ENCODE measurements at regions not wholly inside any gene's neighbourhood (a gene's known extent, or its start where the extent isn't known, plus 50 kb on each side); places are given as distances from the start of the nearest gene placed in this dataset.

DNA sequence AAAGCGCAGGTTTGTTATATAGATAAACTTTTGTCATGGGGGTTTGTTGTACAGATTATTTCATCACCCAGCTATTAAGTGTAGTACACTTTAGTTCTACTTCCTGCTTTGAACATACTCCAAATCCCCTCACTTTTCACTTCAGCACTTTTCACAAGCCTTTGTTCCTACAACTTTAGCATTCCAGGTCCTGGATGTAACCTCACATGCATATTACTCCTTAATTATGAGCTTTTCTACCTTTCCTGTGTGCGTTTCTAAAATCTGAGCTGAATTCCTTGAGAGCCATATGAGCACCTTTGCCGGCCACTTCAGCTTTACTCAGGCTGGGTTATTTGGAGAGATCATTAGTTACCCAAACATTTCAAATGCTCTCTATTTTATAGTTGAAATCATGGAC lies 179.2 kb upstream of the TNFAIP3 start (continued):
- TF ChIP-seq, protein P1, sequence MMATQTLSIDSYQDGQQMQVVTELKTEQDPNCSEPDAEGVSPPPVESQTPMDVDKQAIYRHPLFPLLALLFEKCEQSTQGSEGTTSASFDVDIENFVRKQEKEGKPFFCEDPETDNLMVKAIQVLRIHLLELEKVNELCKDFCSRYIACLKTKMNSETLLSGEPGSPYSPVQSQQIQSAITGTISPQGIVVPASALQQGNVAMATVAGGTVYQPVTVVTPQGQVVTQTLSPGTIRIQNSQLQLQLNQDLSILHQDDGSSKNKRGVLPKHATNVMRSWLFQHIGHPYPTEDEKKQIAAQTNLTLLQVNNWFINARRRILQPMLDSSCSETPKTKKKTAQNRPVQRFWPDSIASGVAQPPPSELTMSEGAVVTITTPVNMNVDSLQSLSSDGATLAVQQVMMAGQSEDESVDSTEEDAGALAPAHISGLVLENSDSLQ (IDR thresholded peaks at IDR 0.05): no peak
- TF ChIP-seq, protein P2, sequence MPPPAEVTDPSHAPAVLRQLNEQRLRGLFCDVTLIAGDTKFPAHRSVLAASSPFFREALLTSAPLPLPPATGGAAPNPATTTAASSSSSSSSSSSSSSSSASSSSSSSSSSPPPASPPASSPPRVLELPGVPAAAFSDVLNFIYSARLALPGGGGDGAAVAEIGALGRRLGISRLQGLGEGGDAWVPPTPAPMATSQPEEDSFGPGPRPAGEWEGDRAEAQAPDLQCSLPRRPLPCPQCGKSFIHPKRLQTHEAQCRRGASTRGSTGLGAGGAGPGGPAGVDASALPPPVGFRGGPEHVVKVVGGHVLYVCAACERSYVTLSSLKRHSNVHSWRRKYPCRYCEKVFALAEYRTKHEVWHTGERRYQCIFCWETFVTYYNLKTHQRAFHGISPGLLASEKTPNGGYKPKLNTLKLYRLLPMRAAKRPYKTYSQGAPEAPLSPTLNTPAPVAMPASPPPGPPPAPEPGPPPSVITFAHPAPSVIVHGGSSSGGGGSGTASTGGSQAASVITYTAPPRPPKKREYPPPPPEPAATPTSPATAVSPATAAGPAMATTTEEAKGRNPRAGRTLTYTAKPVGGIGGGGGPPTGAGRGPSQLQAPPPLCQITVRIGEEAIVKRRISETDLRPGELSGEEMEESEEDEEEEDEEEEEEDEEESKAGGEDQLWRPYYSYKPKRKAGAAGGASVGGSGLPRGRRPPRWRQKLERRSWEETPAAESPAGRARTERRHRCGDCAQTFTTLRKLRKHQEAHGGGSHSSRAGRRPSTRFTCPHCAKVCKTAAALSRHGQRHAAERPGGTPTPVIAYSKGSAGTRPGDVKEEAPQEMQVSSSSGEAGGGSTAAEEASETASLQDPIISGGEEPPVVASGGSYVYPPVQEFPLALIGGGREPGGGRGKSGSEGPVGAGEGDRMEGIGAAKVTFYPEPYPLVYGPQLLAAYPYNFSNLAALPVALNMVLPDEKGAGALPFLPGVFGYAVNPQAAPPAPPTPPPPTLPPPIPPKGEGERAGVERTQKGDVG (CRISPR knock-in tag; IDR thresholded peaks at IDR 0.05): no peak

DNA sequence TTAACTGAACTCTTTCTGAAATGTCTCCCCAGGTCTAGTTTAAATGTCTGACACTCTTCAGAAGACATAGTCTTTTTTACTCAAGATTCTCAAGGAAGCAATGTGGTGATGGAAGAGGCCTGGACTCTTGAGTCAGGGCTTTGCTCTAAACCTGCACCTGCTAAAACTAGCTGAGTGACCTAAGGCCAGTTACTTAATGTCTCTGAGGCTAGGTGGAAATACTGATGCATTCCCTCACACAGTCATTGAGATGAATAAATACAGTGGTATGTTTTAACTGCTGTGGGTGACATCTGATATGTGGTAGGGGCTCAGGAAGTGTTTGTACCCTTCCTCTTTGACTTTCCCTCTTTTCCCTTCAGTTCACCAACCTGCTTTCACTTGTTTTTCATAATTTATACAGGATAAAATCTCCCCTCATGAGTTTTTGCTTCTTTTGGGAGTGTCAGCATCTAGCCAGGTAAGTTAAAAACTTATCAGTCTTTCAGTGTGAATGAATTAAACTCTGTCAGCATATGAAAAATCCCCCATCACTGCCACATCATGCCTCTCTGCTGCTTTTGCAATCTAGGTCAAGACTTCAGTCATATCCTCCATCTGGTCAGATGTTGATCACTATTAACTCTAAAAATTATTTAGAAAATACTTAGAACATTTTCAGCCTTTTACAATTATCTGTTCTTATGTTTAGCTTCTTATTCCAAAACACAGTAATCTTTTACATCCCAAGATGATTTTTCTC lies 178.7 kb upstream of the TNFAIP3 start:
- H3K4me1 ChIP-seq (ENCODE audit: control insufficient read depth, insufficient read depth, low read length): no peaks in the 10 kb centered on the region
- TF ChIP-seq, protein P3, sequence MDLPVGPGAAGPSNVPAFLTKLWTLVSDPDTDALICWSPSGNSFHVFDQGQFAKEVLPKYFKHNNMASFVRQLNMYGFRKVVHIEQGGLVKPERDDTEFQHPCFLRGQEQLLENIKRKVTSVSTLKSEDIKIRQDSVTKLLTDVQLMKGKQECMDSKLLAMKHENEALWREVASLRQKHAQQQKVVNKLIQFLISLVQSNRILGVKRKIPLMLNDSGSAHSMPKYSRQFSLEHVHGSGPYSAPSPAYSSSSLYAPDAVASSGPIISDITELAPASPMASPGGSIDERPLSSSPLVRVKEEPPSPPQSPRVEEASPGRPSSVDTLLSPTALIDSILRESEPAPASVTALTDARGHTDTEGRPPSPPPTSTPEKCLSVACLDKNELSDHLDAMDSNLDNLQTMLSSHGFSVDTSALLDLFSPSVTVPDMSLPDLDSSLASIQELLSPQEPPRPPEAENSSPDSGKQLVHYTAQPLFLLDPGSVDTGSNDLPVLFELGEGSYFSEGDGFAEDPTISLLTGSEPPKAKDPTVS (IDR thresholded peaks at IDR 0.05; ENCODE audit: low read depth, low read length): no peak
- ChIA-PET SMC1A (ENCODE audit: uncharacterized antibody, unreplicated experiment) (interaction anchor here (0.6 to 6.7 kb wide), 11 partner anchors 9 to 1266 kb away, joined by 3 to 67 read pairs (median 4); no protein-coding TSS in a partner anchor), RAD21 (ENCODE audit: unreplicated experiment) (interaction anchor here (1.2 to 1.4 kb wide), 2 partner anchors 9 to 252 kb away, joined by 3 to 4 read pairs; no protein-coding TSS in a partner anchor), CTCF (interaction anchor here (0.6 to 3.1 kb wide), 10 partner anchors 9 to 251 kb away, joined by 3 to 14 read pairs (median 3); no protein-coding TSS in a partner anchor), POLR2A (interaction anchor here (0.6 to 1.9 kb wide), 2 partner anchors 9 to 24 kb away, joined by 3 to 8 read pairs; no protein-coding TSS in a partner anchor)
- H3K9ac ChIP-seq (ENCODE audit: control insufficient read depth, insufficient read depth, low read length): no peak overlapping the region
- no peaks in the 10 kb centered on the region for H3K27me3 ChIP-seq (replicated peaks in 1 of 2; ENCODE audit: control insufficient read depth in 2 of 2, insufficient read depth in 2 of 2, low read length in 1 of 2)
- no peaks in the 10 kb centered on the region for H3K36me3 ChIP-seq (ENCODE audit: control insufficient read depth in 2 of 2, insufficient read depth in 2 of 2, low read length in 1 of 2)
- H3K4me2 ChIP-seq (ENCODE audit: control insufficient read depth, insufficient read depth): no peak overlapping the region
- BruUV-seq (replicated peaks): no TSS peak
- H2AFZ ChIP-seq (ENCODE audit: control insufficient read depth, low read depth, low read length): no peak overlapping the region
- H3K79me2 ChIP-seq (ENCODE audit: control insufficient read depth, insufficient read depth, low read length): no peaks in the 10 kb centered on the region
- no peaks in the 10 kb centered on the region for H3K9me3 ChIP-seq (replicated peaks; ENCODE audit: control insufficient read depth, insufficient read depth, low read length)
- no peak for ATAC-seq
- no peak for FAIRE-seq
- in situ Hi-C loops (cut with MboI) (no loop called here), intact Hi-C loops (cut with micrococcal nuclease; ENCODE audit: unreplicated experiment) (no loop called here)
- H3K27ac ChIP-seq (ENCODE audit: control insufficient read depth, insufficient read depth): no peak overlapping the region
- DNase-seq (ENCODE audit: low read depth, low spot score): no peak
- no peaks in the 10 kb centered on the region for H4K20me1 ChIP-seq (ENCODE audit: control insufficient read depth, insufficient read depth)
- no peak overlapping the region for H3K4me3 ChIP-seq
